Activated CD4-positive, alpha-beta T cell treated with anti-CD3 and anti-CD28 coated beads, Interleukin-2, Interleukin-4, amounts not matched to agents 100 ng/mL and 50 ng/mL, durations not matched to agents 16 hours and 8 hours (primary cell): ENCODE measurements at regions not wholly inside any gene's neighbourhood (a gene's known extent, or its start where the extent isn't known, plus 50 kb on each side); places are given as distances from the start of the nearest gene placed in this dataset.
"Not testable (repeated sequence)": the region's sequence is repeated elsewhere in the genome, so short reads cannot be mapped to it uniquely, and the experiment has no call there.

Experiments used
- DNase-seq: peaks from one replicate; pipeline ENCODE4 v3.0.0-alpha.2; 2020; ENCODE audit warnings: low spot score

DNA sequence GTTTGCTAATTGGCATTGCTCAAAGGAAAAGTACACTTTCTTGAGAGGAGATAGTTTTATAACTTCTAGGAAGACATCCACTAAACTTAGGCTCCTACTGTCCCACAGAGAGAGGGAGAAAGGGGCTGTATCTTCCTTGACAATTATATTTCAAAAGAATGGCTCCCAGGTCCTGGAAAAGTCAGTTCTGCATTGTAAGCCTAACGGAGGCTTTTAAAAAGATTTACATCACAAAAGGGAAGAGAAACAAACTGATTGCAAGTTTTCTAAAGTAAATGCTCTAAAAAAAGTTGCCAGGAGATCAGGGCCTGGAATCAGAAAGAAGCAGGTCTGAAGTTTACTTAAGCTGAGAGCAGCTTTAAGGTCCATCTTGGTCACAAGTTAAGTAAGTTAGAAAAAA lies 839.5 kb downstream of the FRK start:
- no peak for DNase-seq

DNA sequence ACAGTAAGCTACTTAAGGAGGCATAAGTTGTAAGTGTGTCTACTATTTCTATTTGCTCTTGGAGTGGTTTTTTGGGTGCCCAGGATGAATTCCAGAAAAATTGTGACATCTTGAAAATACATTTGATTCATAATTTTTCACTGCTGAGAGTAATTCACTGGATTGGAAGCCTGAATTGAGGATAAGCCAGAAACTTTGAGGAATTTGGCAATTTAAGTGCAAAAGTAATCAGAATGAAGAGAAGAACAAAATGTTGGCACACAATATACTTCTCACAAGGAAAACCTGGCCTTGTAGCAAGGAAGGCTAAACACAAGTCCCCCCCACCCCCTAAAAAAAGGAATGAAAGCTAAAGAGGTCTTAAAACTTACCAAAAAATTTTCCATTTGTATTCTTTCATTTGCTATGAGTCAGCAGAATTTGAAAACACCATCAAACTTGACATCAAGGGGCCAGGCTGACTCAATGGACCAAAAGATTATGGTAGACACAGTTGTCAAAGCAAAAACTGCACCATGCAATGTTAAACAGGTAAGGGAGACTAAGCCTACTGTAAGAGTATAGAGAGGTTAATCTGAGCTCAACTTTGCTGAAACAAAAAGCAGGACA lies 840.0 kb downstream of the FRK start:
- no peak for DNase-seq

DNA sequence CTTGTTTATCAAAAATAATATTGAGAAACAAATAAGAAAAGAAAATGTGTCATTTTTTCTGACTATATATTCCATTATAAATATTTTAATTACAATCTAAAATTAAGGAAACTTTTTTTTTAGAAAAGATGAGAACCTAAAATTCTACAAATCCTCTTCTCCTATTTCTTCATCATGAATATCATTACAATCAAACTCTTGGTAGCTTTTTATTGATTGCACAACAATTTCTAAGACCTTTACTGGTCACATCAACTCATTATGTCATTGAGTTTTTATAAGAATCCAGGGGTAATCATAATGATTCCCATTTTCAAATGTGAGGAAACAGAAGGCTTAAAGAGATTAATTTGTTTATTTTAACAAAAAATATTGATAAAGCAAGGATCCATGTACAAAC lies 841.0 kb downstream of the FRK start:
- no peak for DNase-seq

DNA sequence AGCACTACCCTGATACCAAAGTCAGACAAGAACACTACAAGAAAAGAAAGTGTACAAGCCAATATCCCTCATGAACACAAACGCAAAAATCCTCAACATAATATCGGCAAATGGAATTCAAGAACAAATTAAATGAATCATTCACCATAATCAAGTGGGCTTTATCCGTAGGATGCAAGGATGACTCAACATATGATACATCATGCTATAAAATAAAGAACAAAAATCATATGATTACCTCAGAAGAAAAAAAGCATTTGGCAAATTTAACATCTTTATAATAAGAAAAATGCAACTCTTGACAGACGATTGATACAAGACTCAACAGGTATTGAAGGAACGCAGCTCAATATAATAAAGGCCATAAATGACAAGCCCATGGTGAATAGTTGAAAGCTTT lies 843.9 kb downstream of the FRK start:
- no peak for DNase-seq

DNA sequence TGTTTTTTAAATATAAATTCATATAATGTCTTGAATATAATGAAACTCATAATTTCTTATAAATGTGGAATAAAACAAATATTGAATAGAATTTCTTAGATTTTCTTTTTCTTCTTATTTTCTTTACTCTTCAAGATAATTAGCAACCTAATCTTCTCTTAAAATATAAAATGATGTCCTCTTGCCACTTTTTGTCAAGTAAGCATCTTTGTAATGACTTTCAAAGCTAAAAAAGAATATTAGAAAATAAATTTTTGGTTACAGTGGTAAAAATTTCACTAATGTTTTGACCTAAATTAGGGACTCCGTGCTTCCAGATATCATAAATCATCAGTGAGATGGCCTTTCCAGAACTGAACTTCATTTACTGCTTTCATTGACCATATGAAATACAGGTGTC lies 846.4 kb downstream of the FRK start:
- DNase-seq = no peak

DNA sequence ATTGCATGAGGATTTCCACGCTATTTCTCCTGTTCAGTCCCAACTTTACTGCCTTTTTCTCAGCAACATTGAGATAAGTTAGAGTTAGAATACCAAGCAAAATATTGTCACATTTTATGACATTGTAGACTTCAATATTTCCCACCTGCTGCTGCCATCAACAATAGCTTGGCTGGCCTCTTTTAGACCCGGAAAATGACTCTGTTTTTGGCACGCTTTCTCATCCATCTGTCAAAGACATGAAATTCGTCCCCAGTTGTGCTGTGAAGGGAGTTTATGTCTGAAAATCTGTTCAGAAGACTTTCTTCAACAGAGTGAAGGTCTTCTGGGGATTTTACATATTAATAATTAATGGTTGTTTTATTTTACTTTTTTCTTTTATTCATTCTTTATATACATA lies 857.3 kb downstream of the FRK start:
- no peak for DNase-seq

DNA sequence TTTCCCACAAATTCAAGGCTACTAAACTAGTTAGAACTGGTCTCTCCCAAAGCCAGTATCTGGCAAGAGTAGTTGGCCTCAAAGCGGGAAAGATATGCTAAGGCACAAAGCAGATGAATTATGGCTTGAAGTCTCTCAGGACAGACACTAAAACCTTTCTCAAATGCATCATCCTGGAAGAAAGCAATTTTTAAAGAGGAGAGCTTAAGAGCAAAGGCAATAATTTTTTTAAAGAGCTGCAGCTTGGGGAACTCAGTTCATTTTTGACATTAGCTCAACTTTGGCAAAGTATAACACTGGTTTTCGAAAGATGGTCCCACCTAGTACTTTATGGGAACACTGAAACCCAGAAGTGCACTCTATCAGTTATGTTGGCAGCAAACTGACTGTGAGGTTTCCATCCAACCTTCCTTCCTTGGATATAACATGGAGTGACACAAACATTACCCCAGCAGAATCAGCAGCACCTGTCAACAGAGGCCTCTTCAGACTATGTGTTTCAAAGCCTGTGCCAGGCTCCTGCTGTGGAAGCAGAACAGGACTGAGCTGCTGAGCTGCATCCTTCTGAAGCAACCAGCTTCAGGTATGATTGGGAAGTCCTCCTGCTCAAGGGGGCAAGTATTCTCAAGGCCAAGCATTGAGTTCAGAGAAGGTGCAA lies 852.3 kb upstream of the HS3ST5 start:
- no peak for DNase-seq

DNA sequence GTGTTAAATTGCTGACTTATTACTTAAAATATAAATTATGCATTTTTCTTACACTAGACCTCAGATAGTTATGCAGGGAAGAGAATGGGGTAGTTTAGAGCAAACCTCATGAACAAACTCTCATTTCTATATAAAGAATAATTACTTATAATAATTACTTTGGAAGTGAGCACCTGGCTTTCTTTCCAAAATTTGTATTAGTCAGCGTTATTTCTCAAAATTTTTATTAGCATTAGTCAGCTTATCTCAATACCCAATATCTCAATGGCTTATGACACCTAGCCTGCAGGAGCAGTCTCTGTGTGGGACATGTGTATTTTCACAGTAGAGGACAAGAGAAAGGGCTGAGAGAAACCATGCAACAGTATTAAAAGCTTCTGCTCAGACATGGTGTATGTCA lies 849.2 kb upstream of the HS3ST5 start:
- DNase-seq = no peak

DNA sequence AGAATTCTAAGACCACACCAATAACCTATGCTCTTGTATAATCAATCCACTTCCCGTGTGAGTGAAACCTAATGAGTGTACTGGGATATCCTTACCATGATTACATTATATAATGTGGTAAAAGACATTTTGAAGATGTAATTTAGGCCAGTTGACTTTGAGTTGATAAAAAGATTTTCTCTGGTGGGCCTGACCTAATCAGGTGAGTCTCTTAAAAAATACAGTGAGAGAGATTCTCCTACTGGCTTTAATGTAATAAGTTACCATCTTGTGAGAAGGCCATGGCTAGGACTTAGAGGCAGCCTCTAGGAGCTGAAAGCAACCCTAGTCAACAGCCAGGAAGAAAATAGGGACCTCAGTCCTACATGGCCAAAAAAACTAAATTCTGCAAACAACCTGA lies 847.7 kb upstream of the HS3ST5 start:
- DNase-seq = no peak

DNA sequence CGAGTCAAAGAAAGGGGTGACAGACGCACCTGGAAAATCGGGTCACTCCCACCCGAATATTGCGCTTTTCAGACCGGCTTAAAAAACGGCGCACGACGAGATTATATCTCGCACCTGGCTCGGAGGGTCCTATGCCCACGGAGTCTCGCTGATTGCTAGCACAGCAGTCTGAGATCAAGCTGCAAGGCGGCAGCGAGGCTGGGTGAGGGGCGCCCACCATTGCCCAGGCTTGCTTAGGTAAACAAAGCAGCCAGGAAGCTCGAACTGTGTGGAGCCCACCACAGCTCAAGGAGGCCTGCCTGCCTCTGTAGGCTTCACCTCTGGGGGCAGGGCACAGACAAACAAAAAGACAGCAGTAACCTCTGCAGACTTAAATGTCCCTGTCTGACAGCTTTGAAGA lies 832.6 kb upstream of the HS3ST5 start:
- not testable (repeated sequence) for DNase-seq

DNA sequence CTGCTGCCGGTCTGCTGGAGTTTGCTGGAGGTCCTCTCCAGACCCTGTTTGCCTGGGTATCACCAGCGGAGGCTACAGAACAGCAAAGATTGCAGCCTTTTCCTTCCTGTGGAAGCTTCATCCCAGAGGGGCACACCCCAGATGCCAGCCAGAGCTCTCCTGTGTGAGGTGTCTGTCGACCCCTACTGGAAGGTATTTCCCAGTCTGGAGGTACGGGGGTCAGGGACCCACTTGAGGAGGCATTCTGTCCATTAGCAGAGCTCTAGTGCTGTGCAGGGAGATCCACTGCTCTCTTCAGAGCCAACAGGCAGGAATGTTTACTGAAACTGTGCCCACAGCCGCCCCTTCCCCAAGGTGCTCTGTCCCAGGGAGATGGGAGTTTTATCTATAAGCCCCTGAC lies 823.1 kb upstream of the HS3ST5 start:
- not testable (repeated sequence) for DNase-seq

DNA sequence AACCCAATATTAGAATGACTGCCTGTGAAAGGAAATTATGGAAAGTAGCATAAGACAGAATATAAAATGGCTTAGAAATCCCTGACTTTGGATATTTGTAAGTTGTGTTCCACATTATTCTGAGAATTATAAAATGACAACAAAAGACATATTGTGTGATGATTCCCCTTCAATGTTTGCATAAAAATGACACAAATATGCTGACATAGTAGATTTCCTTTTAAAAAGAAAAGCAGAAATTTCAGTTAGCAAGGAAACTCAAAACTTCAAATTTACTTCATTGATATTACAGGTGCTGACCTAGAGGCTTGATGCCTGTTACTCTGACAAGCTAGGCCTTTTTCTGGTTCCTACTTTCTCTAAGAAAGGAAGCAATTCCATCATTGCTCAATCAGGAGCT lies 816.9 kb upstream of the HS3ST5 start:
- no peak for DNase-seq

DNA sequence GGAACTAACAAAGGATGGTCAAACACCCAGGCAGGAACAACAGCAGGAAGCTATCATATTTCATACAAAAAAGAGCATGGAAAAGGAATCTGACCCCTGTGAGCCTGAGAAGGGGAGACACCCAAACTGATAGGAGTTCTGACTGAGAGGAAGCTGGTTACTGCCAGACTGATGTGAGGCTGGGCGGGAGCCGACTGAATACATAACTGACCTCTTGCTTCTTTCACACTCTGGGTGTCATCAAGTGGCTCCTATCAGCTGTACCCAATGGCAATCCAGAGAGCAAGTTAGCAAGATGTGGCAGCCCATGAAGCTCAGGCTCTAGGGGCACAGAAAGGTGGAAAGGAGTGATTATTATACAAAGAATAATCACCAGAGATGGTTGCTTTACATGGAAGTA lies 795.1 kb upstream of the HS3ST5 start:
- no peak for DNase-seq

DNA sequence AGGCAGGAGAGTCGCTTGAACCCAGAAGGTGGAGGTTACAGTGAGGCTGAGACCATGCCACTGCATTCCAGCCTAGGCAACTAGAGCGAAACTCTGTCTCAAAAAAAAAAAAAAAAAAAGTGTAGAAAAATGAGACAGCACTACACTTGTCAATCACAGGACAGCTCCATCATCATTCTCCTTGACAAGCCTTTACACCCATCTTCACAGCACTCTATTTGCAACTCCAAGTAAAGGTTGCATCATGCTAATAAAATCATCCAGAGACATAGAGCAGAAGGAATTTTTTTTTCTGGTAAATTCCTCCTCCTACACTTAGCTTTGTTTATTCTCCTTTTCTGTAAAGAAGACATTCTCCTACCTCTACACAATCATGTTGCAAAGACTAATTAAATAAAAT lies 791.0 kb upstream of the HS3ST5 start:
- DNase-seq = no peak

DNA sequence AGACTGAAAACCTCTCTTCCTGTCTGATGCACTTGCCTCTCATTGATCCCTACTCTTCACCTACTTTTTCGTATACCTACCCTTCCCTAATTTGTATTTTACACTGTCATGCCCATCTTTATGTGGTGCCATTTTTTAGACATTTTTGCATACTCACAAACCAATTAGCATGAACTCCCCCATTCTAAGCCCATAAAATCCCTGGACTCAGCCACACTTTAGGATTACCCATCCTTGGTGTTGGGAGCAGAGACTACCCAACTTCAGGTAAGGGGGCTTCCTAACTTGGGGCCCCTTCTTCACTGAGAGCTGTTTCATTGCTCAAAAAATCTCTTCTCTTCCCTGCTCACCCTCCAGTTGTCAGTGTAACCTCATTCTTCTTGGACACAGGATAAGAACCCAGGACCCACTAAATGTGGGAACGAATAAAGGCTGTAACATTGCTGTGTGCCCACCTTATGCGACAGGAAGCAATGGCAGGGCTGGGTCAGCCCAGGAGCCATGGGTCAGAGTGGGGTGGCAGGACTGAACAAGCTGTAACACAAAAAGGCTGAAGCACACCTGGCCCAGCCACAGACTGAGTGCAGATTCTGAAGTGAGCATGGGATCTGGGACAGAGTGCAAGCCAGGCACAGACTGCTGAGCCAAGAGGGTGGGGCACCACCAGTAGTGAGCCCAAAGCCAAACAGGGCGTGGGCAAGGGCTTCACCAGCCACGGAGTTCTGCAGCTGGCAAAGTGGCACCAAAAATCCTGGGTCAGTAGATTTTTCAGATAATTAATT lies 789.1 kb upstream of the HS3ST5 start:
- no peak for DNase-seq

DNA sequence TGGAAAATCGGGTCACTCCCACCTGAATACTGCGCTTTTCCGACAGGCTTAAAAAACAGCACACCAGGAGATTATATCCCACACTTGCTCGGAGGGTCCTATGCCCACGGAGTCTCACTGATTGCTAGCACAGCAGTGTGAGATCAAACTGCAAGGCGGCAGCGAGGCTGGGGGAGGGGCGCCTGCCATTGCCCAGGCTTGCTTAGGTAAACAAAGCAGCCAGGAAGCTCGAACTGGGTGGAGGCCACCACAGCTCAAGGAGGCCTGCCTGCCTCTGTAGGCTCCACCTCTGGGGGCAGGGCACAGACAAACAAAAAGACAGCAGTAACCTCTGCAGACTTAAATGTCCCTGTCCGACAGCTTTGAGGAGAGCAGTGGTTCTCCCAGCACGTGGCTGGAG lies 778.7 kb upstream of the HS3ST5 start:
- DNase-seq = not testable (repeated sequence)

DNA sequence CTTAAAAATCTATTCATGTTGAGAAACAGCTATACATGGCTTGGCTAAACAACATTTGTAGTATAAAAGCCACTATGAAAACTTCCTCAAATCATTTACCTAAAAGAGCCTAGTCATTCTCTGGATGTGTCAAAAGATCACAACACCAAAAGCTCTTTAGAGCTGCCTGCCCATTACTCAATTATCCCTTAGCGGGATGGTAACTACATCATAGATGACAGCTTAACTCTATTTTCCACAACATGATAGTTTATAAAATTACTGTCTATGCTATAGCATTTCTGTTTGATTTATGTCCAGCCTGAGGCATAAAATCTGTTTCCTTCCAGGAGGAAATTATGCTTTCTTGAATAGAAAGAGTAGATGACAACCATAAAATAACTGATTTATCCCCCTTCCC lies 777.6 kb upstream of the HS3ST5 start:
- DNase-seq = no peak

DNA sequence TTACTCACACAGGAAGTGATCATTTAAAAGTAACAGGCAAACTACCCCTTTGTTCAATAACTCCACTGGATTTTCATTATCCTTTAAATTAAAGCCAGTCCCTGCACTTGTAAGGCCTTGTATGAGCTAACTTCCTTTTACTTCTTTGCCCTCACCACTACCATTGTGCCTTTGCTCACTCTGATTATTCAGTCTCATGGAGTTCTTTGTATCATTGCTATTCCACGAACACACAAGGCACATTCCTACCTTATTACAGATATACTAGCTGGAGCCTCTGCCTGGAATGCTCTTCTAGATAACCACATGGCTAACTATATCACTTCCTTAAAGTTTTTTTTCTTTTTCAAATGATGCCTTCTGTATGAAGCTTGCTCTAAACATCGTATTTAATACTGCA lies 748.6 kb upstream of the HS3ST5 start:
- DNase-seq = no peak

DNA sequence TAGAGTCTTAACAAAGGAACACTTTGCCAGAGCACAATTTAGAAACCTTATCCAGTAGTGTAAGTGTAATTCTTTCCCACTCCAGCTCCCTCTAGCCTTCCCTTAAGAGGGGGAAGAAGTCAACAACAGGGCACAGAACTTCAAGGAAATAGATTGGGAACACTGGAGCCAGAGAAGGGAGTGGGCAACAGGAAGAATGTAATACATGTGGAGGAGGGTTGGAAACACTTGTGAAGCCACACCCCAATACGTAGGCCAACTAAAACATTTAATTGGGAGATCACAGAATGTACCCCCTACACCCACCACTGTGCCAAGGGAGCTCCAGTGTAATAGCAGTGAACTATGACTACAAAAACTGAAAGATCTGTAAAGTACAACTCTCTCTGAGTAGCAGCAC lies 735.7 kb upstream of the HS3ST5 start:
- DNase-seq = no peak

DNA sequence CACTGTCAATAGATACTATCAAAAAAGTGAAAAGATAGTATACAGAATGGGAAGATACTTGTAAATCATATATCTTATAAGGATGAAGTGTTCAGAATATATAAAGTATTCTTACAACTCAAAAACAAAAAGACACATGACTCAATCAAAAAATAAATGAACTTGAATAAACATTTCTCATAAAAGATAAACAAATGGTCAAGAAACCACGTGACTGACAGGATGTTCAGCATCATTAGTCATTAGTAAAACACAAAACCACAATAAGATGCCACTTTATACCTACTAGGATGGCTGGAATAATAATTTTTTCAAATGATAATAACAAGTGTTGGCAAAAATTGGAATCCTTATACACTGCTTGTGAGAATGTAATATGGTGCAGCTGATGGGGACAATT lies 729.1 kb upstream of the HS3ST5 start:
- no peak for DNase-seq

DNA sequence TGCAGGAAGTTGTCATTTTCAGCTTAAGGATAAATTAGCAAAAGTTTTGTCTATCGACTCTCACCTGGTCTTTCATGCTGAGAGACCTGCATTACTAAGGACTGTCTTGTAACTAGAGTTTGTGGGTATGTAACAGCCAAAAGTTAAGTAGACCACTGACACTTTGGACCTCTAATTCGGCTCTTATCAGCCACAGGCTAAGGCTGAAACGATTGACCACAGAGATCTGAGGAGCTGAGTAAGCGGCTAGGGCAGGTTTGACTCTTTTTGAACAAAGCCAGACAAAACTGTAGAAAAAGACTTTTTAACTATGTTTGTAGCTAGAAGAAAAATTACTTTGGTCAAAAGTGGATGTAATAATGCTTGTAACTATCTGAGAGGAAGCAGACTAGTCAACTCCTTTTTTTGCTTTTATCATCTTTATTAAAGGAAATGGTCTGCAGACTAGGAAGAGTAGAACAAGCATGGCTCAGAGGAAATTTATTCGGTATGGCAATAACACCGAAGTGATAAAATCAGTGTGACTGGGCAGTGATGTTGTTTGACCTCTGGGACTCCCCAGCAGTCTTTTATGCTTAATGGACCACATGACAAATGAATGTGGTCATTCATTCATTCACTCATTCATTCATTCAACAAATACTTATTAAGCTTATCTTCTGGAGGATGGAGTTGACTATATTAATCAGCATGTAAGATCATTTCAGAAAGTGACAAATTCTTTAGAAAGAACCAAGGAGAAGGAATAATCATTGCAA lies 725.0 kb upstream of the HS3ST5 start:
- no peak for DNase-seq

DNA sequence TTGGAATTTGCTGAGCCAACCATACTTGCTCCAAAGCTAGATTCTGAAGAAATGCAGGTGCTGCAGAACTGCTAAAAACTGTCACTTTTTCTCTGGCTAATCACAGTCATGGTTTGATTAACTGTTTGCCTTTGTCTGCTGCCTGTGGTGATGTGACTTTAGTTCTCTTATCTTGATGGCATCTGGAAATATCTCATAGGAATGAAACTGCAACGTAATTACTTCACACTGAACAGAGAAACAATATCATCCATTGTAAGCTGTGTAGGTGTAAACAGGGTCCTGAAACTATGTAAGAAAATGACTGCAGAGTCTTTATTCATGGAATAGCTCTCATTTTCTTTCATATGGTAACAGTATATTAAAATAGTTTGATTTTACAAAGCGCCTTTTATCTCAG lies 721.9 kb upstream of the HS3ST5 start:
- DNase-seq = no peak

DNA sequence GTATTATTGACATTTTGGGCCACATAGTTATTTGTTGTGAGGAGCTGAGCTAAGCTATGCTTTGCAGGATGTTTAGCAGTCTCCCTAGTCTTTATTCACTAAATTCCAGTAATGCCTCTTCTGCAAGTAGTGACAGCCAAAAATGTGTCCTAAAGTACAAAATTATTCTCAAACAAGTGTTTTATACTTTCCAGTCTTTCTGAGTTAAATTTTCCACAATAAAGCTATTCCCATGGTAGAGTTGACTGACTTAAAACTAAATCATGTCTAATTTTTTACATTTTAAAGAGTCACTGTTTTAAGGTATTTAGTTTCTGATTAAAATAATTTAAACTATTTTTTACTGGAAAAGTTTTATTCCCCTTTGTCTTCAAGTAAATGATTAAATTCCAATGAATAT lies 717.8 kb upstream of the HS3ST5 start:
- no peak for DNase-seq
